GM13977 (cell line): ENCODE measurements at regions not wholly inside any gene's neighbourhood (a gene's known extent, or its start where the extent isn't known, plus 50 kb on each side); places are given as distances from the start of the nearest gene placed in this dataset.

Source experiments
- DNase-seq: peaks from one replicate; pipeline ENCODE4 v3.0.0; 2012; ENCODE audit warnings: low spot score
- in situ Hi-C: fragments of 300-500 bp; cut with MboI; formaldehyde crosslinking; loops from one replicate; pipeline ENCODE4 v1.12.0; 2022; ENCODE audit warnings: low sequenced_read_pairs, low pct_unique_long_range_greater_than_20kb, mixed read lengths, inconsistent platforms; ENCODE audit not compliant: unreplicated experiment
- TF ChIP-seq, protein P1 (sequence below): IDR thresholded peaks from 2 replicates; pipeline ENCODE4 v1.5.1; 2012; ENCODE audit warnings: mild to moderate bottlenecking, control low read depth; ENCODE audit not compliant: insufficient read depth; ENCODE audit errors: extremely low read depth, missing control alignments

DNA sequence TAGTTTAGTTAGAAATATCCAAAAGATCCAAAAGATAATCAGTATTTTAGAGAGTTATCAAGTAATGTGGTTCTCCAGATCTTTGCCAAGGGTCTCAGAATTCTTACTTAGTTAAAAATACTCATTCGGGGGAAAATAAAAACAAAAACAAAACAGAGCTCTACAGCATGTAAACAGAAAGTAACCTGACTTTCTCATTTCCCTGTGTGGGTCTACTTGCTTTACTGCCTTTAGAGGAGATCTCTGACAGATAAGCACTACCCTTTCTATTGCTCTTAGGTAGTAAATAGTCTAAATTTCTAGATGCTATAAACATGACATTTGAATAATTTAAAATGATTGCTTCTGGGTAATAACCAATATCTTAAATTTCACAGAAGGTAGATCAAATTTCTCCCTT is 371.8 kb downstream of the RPL10L start:
- no peak for DNase-seq
- in situ Hi-C loops: no loop called here
- TF ChIP-seq, protein P1, sequence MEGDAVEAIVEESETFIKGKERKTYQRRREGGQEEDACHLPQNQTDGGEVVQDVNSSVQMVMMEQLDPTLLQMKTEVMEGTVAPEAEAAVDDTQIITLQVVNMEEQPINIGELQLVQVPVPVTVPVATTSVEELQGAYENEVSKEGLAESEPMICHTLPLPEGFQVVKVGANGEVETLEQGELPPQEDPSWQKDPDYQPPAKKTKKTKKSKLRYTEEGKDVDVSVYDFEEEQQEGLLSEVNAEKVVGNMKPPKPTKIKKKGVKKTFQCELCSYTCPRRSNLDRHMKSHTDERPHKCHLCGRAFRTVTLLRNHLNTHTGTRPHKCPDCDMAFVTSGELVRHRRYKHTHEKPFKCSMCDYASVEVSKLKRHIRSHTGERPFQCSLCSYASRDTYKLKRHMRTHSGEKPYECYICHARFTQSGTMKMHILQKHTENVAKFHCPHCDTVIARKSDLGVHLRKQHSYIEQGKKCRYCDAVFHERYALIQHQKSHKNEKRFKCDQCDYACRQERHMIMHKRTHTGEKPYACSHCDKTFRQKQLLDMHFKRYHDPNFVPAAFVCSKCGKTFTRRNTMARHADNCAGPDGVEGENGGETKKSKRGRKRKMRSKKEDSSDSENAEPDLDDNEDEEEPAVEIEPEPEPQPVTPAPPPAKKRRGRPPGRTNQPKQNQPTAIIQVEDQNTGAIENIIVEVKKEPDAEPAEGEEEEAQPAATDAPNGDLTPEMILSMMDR: no peak

DNA sequence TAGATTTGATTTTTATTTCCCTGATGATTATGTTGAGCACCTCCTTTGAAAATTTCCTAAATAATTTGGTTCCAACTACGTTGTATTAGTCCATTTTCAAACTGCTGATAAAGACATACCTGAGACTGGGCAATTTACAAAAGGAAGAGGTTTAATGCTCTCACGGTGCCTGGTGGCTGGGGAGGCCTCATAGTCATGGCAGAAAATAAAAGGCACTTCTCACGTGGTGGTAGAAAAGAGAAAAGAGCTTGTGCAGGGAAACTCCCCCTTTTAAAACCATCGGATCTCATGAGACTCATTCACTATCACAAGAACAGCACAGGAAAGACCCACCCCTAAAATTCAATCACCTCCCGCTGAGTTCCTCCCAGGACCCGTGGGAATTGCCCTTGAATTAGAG is 372.3 kb downstream of the RPL10L start:
- TF ChIP-seq, protein P1: no peak
- no peak for DNase-seq
- in situ Hi-C loops: no loop called here

DNA sequence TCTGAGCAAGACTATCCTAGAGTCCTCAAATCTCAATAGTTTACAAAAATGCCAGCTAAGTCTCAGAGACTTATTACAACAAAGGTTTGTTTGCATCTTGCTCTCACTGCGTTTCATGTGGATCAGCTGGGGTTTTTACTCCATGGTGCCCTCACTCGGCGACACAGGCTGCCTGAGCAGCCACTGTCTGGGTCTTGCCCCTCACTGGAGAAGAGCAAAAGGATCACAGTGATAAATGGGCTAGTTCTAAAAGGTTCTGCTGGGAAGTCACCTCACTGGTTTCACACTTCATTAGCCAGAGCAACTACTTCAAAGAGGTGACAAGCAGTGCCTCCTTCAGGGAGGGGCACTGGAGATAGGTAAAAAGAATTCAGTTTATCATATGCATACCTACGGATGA is 392.0 kb downstream of the RPL10L start:
- no peak for DNase-seq
- TF ChIP-seq, protein P1: no peak
- in situ Hi-C loops: no loop called here

DNA sequence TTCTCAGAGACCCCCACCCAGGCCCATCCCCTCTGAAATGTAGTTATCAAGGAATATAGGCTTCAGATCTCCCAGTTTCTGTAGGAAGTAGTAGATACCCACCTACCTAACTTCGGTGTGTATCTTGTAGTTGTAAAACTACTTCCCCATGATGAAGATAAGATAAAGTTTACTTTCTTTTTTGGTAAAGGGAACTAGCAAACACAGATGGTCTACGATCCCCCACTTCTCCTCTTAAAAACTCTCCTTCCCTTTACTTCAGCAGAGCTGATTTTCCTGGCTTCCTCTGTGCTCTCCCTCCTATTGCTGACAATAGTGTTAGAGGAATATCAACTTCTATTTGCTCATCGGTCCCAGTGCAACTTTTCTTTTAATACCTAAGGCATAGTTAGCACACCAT is 395.2 kb downstream of the RPL10L start:
- TF ChIP-seq, protein P1: no peak
- in situ Hi-C loops: no loop called here
- DNase-seq: no peak

DNA sequence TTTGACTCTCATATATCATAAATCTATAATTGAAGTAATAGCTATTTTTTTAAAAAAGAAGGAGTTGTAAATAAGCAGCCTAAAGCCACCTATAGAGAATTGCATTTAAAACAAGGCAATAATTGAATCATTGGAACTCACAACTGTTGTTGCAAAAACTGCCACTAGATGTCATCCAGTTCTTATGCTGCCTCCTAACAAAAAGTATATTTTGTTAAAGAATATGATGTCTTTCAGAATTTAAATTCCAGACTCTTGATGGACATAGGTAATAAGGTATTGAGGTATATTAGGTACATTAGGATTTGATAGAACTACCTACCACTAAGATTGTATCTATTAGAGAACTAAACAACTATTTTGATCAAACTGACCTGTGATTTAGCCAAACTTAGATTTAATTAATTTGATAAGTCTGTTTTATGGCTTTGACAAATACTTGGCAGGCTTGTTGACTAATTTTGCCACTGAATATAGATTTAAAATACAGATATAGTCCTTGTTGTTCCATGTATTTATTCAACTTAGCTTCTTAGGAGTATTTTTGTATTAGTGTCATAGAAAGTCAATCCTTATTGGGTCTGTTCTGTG is 401.4 kb downstream of the RPL10L start:
- TF ChIP-seq, protein P1: peak; percentile 60
- in situ Hi-C loops: no loop called here
- peak; percentile 7 for DNase-seq

DNA sequence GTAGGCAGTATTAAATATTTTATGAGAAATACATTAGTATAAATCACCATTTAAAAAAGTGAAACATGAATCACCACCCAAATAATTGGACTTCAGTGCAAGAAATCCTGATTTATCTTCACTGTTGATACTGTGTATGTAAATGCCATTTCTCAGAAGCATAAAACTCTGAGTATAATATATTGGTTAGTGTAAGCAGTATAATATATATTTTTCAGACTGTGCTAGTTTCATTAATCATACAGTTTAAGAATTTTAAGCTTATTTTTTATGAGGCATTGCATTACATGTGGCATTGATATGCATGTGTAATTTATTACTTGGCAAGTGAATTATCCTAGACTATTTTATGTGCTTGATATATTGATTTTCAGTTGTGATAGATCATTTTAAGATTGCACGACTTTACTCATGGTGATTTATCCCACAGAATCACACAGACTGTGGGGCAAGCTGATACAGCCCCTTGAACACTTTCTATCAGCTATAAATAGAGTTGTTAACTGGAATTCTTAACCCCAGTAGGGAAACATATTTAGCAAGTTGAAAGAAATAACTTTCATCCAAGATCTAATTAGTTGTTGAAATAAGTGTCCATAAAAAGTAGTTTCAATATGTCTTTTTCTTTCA is 403.5 kb downstream of the RPL10L start:
- no peak for DNase-seq
- TF ChIP-seq, protein P1: no peak
- in situ Hi-C loops: no loop called here
